ENCODE measurements at regions not wholly inside any gene's neighbourhood (a gene's known extent, or its start where the extent isn't known, plus 50 kb on each side); places are given as distances from the start of the nearest gene placed in this dataset.

DNA sequence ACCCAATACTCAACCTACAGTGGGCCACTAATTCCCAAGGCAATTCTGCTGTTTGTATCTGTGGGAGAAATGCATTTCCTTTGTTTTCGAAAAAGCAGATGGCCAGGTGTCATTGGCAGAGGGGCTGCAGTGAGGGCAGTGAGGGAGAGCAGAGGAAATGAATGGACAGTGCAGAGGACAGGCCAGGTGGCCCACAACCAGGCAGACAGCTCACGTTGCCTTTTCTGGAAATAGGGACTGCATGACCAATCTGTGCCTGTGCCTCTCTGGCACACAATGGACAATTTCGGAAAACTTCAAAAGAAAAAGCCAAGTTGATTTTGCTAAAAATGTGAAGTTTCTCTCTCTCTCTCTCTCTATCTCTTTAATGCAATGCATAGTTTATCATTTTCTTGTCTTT, 52.6 kb upstream of the ETS2 start:
- no peak overlapping the region for H3K9ac ChIP-seq (ENCODE audit: insufficient read depth in 1 of 2, low read depth in 2 of 2, low read length in 2 of 2)
- H3K4me2 ChIP-seq (ENCODE audit: insufficient read depth, low read length), result no peak overlapping the region
- H3K9me1 ChIP-seq (ENCODE audit: control insufficient read depth, insufficient read depth, low read length), result no peaks in the 10 kb centered on the region
- no peak for FAIRE-seq
- H3K27me3 ChIP-seq (ENCODE audit: control insufficient read depth in 2 of 2, insufficient read depth in 2 of 2, low read length in 2 of 2), result peaks cover 40 to 48% of the 10 kb centered on the region in 2 experiments
- no peaks in the 10 kb centered on the region for H3K9me3 ChIP-seq (replicated peaks; ENCODE audit: control insufficient read depth, insufficient read depth, low read depth, low read length)
- H3K4me3 ChIP-seq, result no peak overlapping the region
- no peaks in the 10 kb centered on the region for H3K4me1 ChIP-seq (replicated peaks in 1 of 2; ENCODE audit: control insufficient read depth in 2 of 2, insufficient read depth in 2 of 2, low read length in 2 of 2)
- ChIA-PET CTCF (ENCODE audit: low intra/inter-chr PET ratio) (no interaction called here), POLR2A (no interaction called here)
- no TSS peak for BruUV-seq (replicated peaks)
- no peak overlapping the region for H3K27ac ChIP-seq (ENCODE audit: extremely low read depth, low read depth, low read length)
- in situ Hi-C loops (cut with MboI) (no loop called here), intact Hi-C loops (cut with micrococcal nuclease) (no loop called here)
- no peak for DNase-seq (ENCODE audit: extremely low read depth in 1 of 4, low spot score in 3 of 4)
- no peaks in the 10 kb centered on the region for H3K36me3 ChIP-seq (ENCODE audit: control insufficient read depth, insufficient read depth, low read length)
- H3K79me2 ChIP-seq (ENCODE audit: control insufficient read depth, insufficient read depth, low read length), result no peaks in the 10 kb centered on the region
- 0% methylated on average over 3 of the region's 3 CpGs for WGBS (ENCODE audit: insufficient coverage, low coverage, missing lambda C conversion rate)
- H4K20me1 ChIP-seq (replicated peaks; ENCODE audit: control insufficient read depth, insufficient read depth, low read length), result peaks cover 3% of the 10 kb centered on the region; the same call in 1 of the 2 replicates
- ATAC-seq, result no peak
- H2AFZ ChIP-seq (ENCODE audit: low read depth, low read length), result no peak overlapping the region
- TF ChIP-seq, protein P1, sequence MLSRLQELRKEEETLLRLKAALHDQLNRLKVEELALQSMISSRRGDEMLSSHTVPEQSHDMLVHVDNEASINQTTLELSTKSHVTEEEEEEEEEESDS (CRISPR knock-in tag; IDR thresholded peaks at IDR 0.05), result no peak
- TF ChIP-seq EZH2 (IDR thresholded peaks at IDR 0.05; ENCODE audit: borderline replicate concordance, low read depth, low read length), result no peak
- TF ChIP-seq, protein P2, sequence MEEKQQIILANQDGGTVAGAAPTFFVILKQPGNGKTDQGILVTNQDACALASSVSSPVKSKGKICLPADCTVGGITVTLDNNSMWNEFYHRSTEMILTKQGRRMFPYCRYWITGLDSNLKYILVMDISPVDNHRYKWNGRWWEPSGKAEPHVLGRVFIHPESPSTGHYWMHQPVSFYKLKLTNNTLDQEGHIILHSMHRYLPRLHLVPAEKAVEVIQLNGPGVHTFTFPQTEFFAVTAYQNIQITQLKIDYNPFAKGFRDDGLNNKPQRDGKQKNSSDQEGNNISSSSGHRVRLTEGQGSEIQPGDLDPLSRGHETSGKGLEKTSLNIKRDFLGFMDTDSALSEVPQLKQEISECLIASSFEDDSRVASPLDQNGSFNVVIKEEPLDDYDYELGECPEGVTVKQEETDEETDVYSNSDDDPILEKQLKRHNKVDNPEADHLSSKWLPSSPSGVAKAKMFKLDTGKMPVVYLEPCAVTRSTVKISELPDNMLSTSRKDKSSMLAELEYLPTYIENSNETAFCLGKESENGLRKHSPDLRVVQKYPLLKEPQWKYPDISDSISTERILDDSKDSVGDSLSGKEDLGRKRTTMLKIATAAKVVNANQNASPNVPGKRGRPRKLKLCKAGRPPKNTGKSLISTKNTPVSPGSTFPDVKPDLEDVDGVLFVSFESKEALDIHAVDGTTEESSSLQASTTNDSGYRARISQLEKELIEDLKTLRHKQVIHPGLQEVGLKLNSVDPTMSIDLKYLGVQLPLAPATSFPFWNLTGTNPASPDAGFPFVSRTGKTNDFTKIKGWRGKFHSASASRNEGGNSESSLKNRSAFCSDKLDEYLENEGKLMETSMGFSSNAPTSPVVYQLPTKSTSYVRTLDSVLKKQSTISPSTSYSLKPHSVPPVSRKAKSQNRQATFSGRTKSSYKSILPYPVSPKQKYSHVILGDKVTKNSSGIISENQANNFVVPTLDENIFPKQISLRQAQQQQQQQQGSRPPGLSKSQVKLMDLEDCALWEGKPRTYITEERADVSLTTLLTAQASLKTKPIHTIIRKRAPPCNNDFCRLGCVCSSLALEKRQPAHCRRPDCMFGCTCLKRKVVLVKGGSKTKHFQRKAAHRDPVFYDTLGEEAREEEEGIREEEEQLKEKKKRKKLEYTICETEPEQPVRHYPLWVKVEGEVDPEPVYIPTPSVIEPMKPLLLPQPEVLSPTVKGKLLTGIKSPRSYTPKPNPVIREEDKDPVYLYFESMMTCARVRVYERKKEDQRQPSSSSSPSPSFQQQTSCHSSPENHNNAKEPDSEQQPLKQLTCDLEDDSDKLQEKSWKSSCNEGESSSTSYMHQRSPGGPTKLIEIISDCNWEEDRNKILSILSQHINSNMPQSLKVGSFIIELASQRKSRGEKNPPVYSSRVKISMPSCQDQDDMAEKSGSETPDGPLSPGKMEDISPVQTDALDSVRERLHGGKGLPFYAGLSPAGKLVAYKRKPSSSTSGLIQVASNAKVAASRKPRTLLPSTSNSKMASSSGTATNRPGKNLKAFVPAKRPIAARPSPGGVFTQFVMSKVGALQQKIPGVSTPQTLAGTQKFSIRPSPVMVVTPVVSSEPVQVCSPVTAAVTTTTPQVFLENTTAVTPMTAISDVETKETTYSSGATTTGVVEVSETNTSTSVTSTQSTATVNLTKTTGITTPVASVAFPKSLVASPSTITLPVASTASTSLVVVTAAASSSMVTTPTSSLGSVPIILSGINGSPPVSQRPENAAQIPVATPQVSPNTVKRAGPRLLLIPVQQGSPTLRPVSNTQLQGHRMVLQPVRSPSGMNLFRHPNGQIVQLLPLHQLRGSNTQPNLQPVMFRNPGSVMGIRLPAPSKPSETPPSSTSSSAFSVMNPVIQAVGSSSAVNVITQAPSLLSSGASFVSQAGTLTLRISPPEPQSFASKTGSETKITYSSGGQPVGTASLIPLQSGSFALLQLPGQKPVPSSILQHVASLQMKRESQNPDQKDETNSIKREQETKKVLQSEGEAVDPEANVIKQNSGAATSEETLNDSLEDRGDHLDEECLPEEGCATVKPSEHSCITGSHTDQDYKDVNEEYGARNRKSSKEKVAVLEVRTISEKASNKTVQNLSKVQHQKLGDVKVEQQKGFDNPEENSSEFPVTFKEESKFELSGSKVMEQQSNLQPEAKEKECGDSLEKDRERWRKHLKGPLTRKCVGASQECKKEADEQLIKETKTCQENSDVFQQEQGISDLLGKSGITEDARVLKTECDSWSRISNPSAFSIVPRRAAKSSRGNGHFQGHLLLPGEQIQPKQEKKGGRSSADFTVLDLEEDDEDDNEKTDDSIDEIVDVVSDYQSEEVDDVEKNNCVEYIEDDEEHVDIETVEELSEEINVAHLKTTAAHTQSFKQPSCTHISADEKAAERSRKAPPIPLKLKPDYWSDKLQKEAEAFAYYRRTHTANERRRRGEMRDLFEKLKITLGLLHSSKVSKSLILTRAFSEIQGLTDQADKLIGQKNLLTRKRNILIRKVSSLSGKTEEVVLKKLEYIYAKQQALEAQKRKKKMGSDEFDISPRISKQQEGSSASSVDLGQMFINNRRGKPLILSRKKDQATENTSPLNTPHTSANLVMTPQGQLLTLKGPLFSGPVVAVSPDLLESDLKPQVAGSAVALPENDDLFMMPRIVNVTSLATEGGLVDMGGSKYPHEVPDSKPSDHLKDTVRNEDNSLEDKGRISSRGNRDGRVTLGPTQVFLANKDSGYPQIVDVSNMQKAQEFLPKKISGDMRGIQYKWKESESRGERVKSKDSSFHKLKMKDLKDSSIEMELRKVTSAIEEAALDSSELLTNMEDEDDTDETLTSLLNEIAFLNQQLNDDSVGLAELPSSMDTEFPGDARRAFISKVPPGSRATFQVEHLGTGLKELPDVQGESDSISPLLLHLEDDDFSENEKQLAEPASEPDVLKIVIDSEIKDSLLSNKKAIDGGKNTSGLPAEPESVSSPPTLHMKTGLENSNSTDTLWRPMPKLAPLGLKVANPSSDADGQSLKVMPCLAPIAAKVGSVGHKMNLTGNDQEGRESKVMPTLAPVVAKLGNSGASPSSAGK (IDR thresholded peaks at IDR 0.05), result no peak
- TF ChIP-seq, protein P3, sequence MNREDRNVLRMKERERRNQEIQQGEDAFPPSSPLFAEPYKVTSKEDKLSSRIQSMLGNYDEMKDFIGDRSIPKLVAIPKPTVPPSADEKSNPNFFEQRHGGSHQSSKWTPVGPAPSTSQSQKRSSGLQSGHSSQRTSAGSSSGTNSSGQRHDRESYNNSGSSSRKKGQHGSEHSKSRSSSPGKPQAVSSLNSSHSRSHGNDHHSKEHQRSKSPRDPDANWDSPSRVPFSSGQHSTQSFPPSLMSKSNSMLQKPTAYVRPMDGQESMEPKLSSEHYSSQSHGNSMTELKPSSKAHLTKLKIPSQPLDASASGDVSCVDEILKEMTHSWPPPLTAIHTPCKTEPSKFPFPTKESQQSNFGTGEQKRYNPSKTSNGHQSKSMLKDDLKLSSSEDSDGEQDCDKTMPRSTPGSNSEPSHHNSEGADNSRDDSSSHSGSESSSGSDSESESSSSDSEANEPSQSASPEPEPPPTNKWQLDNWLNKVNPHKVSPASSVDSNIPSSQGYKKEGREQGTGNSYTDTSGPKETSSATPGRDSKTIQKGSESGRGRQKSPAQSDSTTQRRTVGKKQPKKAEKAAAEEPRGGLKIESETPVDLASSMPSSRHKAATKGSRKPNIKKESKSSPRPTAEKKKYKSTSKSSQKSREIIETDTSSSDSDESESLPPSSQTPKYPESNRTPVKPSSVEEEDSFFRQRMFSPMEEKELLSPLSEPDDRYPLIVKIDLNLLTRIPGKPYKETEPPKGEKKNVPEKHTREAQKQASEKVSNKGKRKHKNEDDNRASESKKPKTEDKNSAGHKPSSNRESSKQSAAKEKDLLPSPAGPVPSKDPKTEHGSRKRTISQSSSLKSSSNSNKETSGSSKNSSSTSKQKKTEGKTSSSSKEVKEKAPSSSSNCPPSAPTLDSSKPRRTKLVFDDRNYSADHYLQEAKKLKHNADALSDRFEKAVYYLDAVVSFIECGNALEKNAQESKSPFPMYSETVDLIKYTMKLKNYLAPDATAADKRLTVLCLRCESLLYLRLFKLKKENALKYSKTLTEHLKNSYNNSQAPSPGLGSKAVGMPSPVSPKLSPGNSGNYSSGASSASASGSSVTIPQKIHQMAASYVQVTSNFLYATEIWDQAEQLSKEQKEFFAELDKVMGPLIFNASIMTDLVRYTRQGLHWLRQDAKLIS (CRISPR knock-in tag; IDR thresholded peaks at IDR 0.05), result no peak
- no peak for TF ChIP-seq SRSF1 (IDR thresholded peaks at IDR 0.05; ENCODE audit: low read depth, low read length)
- no peak for TF ChIP-seq ZNF175 (CRISPR knock-in tag; IDR thresholded peaks at IDR 0.05; ENCODE audit: low read depth)
